OCI-LY1 (cell line): ENCODE measurements at regions not wholly inside any gene's neighbourhood (a gene's known extent, or its start where the extent isn't known, plus 50 kb on each side); places are given as distances from the start of the nearest gene placed in this dataset.
"Not testable (repeated sequence)": the region's sequence is repeated elsewhere in the genome, so short reads cannot be mapped to it uniquely, and the experiment has no call there.

ENCODE experiments used
- H2AFZ ChIP-seq: fragments of 200-600 bp; sonication (generic), shearing (Covaris generic); 2 replicates; pipeline ENCODE4 v1.6.0; 2014; ENCODE audit warnings: antibody characterized with exemption, mild to moderate bottlenecking, low read length
- H3F3A ChIP-seq: fragments of 200-600 bp; sonication (generic), shearing (Covaris generic); 2 replicates; pipeline ENCODE4 v1.6.0; 2014; ENCODE audit warnings: mild to moderate bottlenecking, antibody characterized with exemption, low read length, moderate library complexity; ENCODE audit not compliant: insufficient read depth
- H3K27ac ChIP-seq: fragments of 200-600 bp; sonication (generic); 2 replicates; pipeline ENCODE4 v1.5.1; 2014; ENCODE audit warnings: low read length, mixed run types, mild to moderate bottlenecking, low read depth; ENCODE audit not compliant: poor library complexity, severe bottlenecking
- H3K27me3 ChIP-seq: fragments of 200-600 bp; sonication (generic); 2 replicates; pipeline ENCODE4 v1.6.0; 2014; ENCODE audit warnings: antibody characterized with exemption, mild to moderate bottlenecking, low read length, moderate library complexity; ENCODE audit not compliant: insufficient read depth
- H3K36me3 ChIP-seq: fragments of 200-600 bp; sonication (generic); 2 replicates; pipeline ENCODE4 v1.6.1; 2014; ENCODE audit warnings: mild to moderate bottlenecking, antibody characterized with exemption, low read length, moderate library complexity, mixed read lengths; ENCODE audit not compliant: insufficient read depth
- H3K4me1 ChIP-seq: fragments of 200-600 bp; sonication (generic); 2 replicates; pipeline ENCODE4 v1.5.1; 2014; ENCODE audit warnings: mild to moderate bottlenecking, low read length, moderate library complexity; ENCODE audit not compliant: insufficient read depth, severe bottlenecking
- H3K4me2 ChIP-seq: fragments of 200-600 bp; sonication (generic), shearing (Covaris generic); 2 replicates; pipeline ENCODE4 v1.6.1; 2014; ENCODE audit warnings: low read length
- H3K4me3 ChIP-seq: fragments of 200-600 bp; sonication (generic); 2 replicates; pipeline ENCODE4 v1.5.1; 2014; ENCODE audit warnings: low read length, low read depth, mild to moderate bottlenecking, mixed read lengths; ENCODE audit not compliant: poor library complexity, severe bottlenecking
- H3K79me2 ChIP-seq: fragments of 200-600 bp; shearing (Covaris generic); 2 replicates; pipeline ENCODE4 v1.6.1; 2016; ENCODE audit warnings: mixed run types, low read length, mixed read lengths; ENCODE audit not compliant: insufficient read depth
- H3K9ac ChIP-seq: fragments of 200-600 bp; sonication (generic), shearing (Covaris generic); 2 replicates; pipeline ENCODE4 v1.6.1; 2014; ENCODE audit warnings: mild to moderate bottlenecking, low read length, mixed read lengths
- H3K9me2 ChIP-seq: fragments of 200-600 bp; sonication (generic), shearing (Covaris generic); 2 replicates; pipeline ENCODE4 v1.6.1; 2014; ENCODE audit warnings: low read depth, mild to moderate bottlenecking, low read length, mixed read lengths
- H3K9me3 ChIP-seq: fragments of 200-600 bp; shearing (Covaris generic); 2 replicates; pipeline ENCODE4 v1.6.1; 2014; ENCODE audit warnings: low read length, mixed read lengths
- H4K20me1 ChIP-seq: fragments of 200-600 bp; sonication (generic), shearing (Covaris generic); 2 replicates; pipeline ENCODE4 v1.6.0; 2016; ENCODE audit warnings: mild to moderate bottlenecking, low read length; ENCODE audit not compliant: insufficient read depth
- EZH2 ChIP-seq: fragments of 200-600 bp; sonication (generic), shearing (Covaris generic); IDR thresholded peaks from 2 replicates; pipeline ENCODE4 v1.8.0; 2017; ENCODE audit warnings: borderline replicate concordance, mixed run types, mild to moderate bottlenecking, antibody characterized with exemption, low read length, moderate library complexity, mixed read lengths
- TF ChIP-seq, protein P1 (sequence below): fragments of 200-600 bp; sonication (generic), shearing (Covaris generic); IDR thresholded peaks from 2 replicates; pipeline ENCODE4 v1.5.1; 2017; ENCODE audit warnings: mild to moderate bottlenecking, antibody characterized with exemption, low read length, moderate library complexity, mixed read lengths

GRCh38 chr5:159498630-159499029, 168.3 kb upstream of the IL12B start:
- no peaks in the 10 kb centered on the region for H3F3A ChIP-seq
- H3K27ac ChIP-seq: no peak overlapping the region
- H3K27me3 ChIP-seq: no peaks in the 10 kb centered on the region
- H4K20me1 ChIP-seq: no peaks in the 10 kb centered on the region
- no peak overlapping the region for H3K4me2 ChIP-seq
- H3K79me2 ChIP-seq: no peaks in the 10 kb centered on the region
- H3K9ac ChIP-seq: no peak overlapping the region
- no peak overlapping the region for H3K4me3 ChIP-seq
- no peaks in the 10 kb centered on the region for H3K9me3 ChIP-seq
- H3K9me2 ChIP-seq: no peaks in the 10 kb centered on the region
- no peaks in the 10 kb centered on the region for H3K4me1 ChIP-seq
- no peaks in the 10 kb centered on the region for H3K36me3 ChIP-seq
- H2AFZ ChIP-seq: no peak overlapping the region
- no peak for TF ChIP-seq EZH2
- TF ChIP-seq, protein P1, sequence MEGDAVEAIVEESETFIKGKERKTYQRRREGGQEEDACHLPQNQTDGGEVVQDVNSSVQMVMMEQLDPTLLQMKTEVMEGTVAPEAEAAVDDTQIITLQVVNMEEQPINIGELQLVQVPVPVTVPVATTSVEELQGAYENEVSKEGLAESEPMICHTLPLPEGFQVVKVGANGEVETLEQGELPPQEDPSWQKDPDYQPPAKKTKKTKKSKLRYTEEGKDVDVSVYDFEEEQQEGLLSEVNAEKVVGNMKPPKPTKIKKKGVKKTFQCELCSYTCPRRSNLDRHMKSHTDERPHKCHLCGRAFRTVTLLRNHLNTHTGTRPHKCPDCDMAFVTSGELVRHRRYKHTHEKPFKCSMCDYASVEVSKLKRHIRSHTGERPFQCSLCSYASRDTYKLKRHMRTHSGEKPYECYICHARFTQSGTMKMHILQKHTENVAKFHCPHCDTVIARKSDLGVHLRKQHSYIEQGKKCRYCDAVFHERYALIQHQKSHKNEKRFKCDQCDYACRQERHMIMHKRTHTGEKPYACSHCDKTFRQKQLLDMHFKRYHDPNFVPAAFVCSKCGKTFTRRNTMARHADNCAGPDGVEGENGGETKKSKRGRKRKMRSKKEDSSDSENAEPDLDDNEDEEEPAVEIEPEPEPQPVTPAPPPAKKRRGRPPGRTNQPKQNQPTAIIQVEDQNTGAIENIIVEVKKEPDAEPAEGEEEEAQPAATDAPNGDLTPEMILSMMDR: no peak

- H3K9me3 ChIP-seq, H3K9ac ChIP-seq, H3K9me2 ChIP-seq, H2AFZ ChIP-seq, H3K4me3 ChIP-seq, H3K27me3 ChIP-seq, H3K79me2 ChIP-seq, H4K20me1 ChIP-seq, H3K4me2 ChIP-seq, H3K4me1 ChIP-seq, H3K36me3 ChIP-seq, H3K27ac ChIP-seq, H3F3A ChIP-seq: not testable (repeated sequence)
Observed at GRCh38 chr5:159502116-159502515, 171.8 kb upstream of the IL12B start.

GRCh38 chr5:159503236-159503635, 172.9 kb upstream of the IL12B start:
- H3K36me3 ChIP-seq: no peaks in the 10 kb centered on the region
- no peaks in the 10 kb centered on the region for H3K4me1 ChIP-seq
- no peak overlapping the region for H3K9ac ChIP-seq
- H4K20me1 ChIP-seq: no peaks in the 10 kb centered on the region
- no peak overlapping the region for H3K4me2 ChIP-seq
- H3K9me2 ChIP-seq: no peaks in the 10 kb centered on the region
- H3F3A ChIP-seq: no peaks in the 10 kb centered on the region
- no peak overlapping the region for H3K4me3 ChIP-seq
- TF ChIP-seq, protein P1: no peak
- no peak for TF ChIP-seq EZH2
- no peaks in the 10 kb centered on the region for H3K27me3 ChIP-seq
- no peaks in the 10 kb centered on the region for H3K9me3 ChIP-seq
- H3K27ac ChIP-seq: no peak overlapping the region
- H3K79me2 ChIP-seq: no peaks in the 10 kb centered on the region
- no peak overlapping the region for H2AFZ ChIP-seq

GRCh38 chr5:159504106-159504856, 174.0 kb upstream of the IL12B start:
- no peaks in the 10 kb centered on the region for H3K4me1 ChIP-seq

More at GRCh38 chr5:159504106-159504856, 174.0 kb upstream of the IL12B start:
- TF ChIP-seq, protein P1: no peak
- no peak for TF ChIP-seq EZH2
- no peaks in the 10 kb centered on the region for H3K79me2 ChIP-seq
- no peak overlapping the region for H2AFZ ChIP-seq
- H3K27me3 ChIP-seq: no peaks in the 10 kb centered on the region
- no peaks in the 10 kb centered on the region for H3F3A ChIP-seq
- H3K36me3 ChIP-seq: no peaks in the 10 kb centered on the region
- H3K4me3 ChIP-seq: no peak overlapping the region
- no peaks in the 10 kb centered on the region for H3K9me3 ChIP-seq
- no peak overlapping the region for H3K4me2 ChIP-seq
- H3K9me2 ChIP-seq: no peaks in the 10 kb centered on the region
- no peak overlapping the region for H3K9ac ChIP-seq
- H4K20me1 ChIP-seq: no peaks in the 10 kb centered on the region
- no peak overlapping the region for H3K27ac ChIP-seq
